T-helper 1 cell (primary cell): ENCODE measurements at regions not wholly inside any gene's neighbourhood (a gene's known extent, or its start where the extent isn't known, plus 50 kb on each side); places are given as distances from the start of the nearest gene placed in this dataset.

Experiments used
- DNase-seq, 5 donors: peaks; one replicate each; pipeline ENCODE4 v3.0.0-alpha.2; 2012 to 2020

DNA sequence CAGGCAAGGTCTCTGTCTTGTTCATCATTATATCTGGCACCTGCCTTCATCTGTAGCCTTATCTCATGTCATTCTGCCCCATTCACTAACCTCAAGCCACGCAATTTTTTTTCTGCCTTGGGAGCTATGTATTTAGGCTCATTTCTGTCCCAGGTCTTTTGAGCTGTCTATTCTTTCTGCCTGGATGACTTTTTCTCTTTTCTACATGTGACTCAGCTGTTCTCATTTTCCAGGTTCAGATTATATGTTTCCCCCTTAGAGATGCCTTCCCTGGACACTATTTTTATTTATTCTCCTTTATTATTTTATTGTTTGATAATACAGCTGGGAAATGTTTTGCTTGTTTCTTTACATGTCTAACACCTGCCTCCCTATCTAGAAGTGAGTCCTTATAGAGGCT is 737.4 kb upstream of the TBX3 start:
- no peak for DNase-seq

DNA sequence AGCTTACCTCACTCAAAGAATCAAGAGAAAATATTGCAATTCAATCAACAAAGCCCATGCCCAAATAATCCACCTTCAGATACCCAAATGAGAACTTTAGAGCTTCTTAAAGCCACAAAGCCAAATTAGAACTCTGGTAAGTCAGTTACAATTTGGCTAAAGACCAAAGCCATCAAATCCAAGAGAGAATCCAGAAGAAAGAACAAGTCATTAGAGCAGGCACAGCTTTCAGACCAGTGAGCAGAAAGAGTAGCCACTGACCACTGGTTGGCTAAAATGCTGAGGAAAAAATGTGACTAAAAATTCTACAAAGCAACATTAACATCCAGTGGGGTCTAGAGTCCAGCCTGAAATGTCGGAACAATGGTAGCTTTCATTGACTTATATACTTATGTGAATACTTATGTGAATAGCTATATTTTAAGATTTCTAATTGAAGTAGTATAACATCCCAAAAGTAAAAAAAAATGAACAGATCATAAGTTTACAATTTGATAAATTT is 735.2 kb upstream of the TBX3 start:
- no peak for DNase-seq

DNA sequence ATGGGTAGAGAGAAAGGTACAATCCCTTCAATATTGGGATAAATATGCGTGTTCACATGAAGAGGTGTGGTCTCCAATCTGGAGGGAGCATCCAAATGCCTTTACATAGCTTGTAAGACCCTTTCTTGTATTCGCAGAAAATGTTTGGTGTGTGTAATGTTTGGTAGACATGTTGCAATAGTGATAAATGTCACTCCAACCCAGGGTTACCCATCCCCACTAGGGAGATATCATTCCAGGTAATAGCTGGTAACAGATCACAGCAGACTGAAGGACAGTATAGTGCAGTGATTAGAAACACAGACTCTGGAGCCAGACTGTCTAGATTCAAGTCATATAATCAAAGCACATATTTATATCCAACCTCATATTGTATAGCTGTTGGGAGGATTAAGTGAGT is 733.6 kb upstream of the TBX3 start:
- DNase-seq = no peak

DNA sequence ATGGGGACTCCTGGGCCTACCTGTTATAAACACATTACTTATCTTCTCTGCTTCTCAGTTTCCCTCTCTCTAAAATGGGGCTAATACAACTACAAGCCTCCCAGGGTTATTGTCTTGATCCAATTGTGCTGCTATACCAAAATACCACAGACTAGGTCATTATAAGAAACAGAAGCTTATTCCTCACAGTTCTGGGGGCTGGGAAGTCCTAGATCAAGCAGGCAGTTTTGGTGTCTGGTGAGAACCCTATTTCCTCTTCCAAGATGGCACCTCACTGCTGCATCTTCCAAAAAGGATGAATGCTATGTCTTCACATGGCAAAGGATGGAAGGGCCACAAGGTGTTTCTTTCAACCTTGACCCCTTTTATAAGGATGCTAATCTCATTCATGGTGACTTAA is 732.9 kb upstream of the TBX3 start:
- DNase-seq = no peak

DNA sequence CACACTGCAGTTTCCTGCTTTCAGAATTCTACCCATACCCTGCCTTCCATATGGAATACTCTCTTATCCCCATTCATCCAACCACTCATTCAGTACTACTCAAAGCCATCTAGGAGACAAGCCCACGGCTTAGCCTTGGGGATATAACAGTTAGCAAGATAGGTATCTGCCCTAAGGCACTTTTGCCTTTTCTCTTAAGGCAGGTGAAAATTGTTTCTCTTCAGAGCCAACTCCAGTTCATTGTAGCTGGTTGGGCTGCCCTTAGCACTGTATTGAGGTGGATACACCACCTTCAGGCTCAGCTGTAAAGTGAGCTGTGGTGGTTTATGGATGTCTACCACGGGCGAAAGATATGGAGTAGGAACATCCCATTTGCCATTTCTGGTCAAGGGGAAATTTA is 729.7 kb upstream of the TBX3 start:
- no peak for DNase-seq

DNA sequence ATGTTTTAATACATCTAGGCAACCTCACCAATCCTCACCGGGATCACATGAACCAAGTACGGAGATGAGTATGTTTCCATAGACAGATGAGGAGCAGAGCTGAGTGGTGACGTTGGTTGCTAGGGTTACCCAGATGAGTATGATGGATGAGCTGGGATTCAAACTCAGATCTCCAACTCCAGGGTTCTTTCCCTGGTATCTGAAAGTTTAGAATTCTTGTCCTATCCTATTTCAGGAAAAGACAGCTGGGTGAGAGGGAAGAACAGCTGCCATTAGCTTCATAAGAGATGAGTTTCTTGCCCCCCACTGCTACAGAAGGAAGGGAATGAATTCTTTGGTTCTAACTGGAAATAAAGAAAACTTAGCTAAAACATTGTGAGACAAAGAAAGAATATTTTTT is 728.9 kb upstream of the TBX3 start:
- DNase-seq = no peak

DNA sequence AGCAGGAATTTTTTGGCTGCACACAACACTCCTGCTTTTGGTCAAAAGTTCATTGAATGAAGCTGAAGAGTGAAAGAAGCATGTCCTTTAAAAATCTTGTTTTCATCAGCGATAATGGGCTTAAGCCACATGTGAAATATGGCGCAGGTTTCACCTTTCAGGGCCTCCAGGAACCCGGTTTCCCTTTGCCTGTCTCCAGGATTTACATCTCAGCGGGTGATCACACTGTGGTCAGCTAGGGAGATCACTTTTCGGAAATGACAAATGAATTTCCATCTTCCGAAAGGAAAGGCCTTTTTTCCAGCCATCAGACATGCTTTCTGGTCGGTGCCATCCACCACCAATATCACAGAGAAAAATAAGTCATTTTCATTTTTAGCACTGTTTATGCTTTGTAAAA is 727.1 kb upstream of the TBX3 start:
- no peak for DNase-seq

GRCh38 chr12:115408642-115409041 is 724.7 kb upstream of the TBX3 start:
- DNase-seq = no peak

- no peak for DNase-seq
These were observed 723.7 kb upstream of the TBX3 start for GRCh38 chr12:115407723-115408122.

DNA sequence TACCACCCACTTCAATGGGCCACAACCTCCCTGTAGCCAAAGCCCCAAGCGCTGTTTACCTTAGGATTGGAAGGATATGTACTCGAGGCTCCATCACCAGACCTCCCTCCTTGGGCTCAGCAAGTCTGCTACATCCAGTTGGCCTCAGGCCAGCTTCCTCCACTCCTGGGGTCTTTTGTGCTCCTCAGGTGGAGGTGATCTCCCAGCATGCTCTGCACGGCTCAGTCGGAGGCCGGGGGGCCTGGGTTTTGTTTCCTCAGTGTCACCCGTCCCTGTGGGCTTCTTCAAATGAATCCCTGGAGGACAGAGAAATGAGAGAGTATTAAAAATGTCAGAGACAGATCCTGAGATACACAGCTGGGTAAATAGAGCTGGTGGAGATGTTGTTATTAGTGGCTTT is 723.1 kb upstream of the TBX3 start:
- DNase-seq = no peak

DNA sequence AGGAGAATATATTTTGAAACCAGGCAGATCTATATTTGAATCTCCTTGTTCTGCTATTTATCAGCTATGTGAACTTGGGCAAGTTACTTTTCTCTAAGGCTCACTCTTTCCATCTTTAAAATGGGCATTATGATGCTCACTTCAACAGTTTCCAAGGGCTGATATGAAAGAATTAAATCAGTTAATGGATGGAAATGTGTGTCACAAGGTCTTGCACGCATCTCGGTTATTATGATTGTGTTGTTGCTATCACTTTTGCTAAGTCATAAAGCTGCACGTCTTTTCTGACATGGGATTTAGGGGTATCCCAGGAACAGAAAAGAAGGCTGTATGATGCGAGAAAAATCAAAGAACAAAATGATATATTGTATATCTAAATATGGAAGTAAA is 721.5 kb upstream of the TBX3 start:
- no peak for DNase-seq

- DNase-seq = no peak
These were observed 720.9 kb upstream of the TBX3 start for GRCh38 chr12:115404761-115405470.

GRCh38 chr12:115403689-115404088 is 719.7 kb upstream of the TBX3 start:
- DNase-seq = no peak

DNA sequence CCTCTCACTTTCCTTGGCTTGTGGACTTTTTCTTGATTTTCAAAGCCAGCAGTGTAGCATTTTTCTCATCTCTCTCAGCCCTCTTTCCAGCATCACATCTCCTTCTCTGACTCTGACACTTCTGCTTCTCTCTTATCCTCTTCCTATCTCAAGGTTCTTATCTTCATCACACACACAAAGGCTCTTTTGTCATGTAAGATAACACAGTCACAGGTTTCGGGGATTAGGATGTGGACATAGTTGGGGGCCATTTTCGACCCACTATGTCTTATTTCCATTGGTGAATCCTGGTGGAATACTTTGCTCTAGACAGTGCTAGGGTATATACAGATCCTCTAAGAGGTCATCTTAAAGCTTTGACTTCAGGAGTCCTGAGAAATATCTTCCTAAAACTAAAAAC is 719.3 kb upstream of the TBX3 start:
- DNase-seq = no peak

- no peak for DNase-seq
These were observed 718.6 kb upstream of the TBX3 start for GRCh38 chr12:115402443-115403180.

- DNase-seq = no peak
These were observed 717.8 kb upstream of the TBX3 start for GRCh38 chr12:115401761-115402160.

DNA sequence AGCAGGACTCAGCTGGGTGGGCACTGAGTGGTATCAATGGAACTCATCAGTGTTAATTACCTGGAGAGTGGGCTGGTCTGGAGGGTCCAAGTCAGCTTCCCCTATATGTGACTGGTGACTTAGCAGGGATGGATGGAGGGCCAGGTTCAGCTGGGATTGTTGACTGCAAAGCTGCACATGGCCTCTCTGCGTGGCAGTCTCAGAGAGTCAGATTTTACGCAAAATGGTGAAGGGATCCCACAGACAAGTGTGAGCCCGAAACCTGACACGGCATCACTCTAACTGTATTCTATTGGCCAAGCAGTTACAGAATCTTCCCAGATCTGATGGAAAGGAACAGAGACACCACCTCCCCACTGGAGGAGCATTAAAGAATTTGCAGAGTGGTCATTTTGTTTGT is 716.0 kb upstream of the TBX3 start:
- no peak for DNase-seq

DNA sequence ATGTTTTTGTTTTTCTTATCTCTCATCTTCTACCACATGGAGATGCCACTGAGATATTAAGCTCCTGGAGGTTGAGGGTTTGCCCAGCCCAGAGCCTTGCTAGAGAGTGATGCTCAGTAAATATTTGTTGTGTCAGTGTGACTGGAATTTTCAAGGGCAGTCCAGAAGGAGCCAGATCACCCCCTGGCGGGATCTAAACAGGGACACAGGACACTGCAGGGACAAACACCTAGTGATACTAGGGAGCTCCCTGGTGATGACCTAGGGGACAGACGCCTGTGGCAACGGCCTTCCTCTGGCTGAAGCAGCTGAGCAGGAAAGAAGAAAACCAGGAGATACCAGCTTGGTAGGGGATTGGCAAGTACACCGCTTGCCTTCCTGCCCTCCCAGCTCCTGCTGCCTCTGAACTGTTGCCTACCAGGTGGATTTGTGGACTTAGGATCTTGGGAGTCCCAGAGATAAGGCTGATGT is 714.4 kb upstream of the TBX3 start:
- DNase-seq = no peak

DNA sequence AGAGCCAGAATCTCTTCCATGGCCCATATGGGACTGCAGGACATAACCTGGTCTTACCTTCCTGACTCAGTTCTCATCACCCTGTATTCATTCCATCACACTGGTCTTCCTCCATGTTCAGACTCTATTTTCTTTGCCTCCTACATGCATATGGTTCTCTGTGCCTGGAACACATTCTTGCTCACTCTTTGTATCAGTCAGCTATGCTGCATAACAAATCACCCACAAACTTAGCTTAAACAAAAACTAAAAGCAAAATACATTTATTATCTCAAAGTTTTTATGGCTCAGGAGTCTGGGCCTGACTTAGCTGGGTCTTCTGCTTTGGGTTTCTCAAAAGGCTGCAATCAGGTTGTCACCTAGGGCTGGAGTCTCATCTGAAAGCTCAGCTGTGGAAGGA is 712.6 kb upstream of the TBX3 start:
- DNase-seq = no peak

GRCh38 chr12:115394496-115395220 is 710.7 kb upstream of the TBX3 start:
- no peak for DNase-seq

GRCh38 chr12:115388139-115388538 is 704.2 kb upstream of the TBX3 start:
- no peak for DNase-seq

- no peak for DNase-seq
These were observed 703.5 kb upstream of the TBX3 start for GRCh38 chr12:115387467-115387901.

- DNase-seq = no peak
These were observed 703.0 kb upstream of the TBX3 start for GRCh38 chr12:115386946-115387345.

- DNase-seq = no peak
These were observed 701.2 kb upstream of the TBX3 start for GRCh38 chr12:115385141-115385540.
